ENCODE measurements at regions not wholly inside any gene's neighbourhood (a gene's known extent, or its start where the extent isn't known, plus 50 kb on each side); places are given as distances from the start of the nearest gene placed in this dataset.
"Not testable (repeated sequence)": the region's sequence is repeated elsewhere in the genome, so short reads cannot be mapped to it uniquely, and the experiment has no call there.

DNA sequence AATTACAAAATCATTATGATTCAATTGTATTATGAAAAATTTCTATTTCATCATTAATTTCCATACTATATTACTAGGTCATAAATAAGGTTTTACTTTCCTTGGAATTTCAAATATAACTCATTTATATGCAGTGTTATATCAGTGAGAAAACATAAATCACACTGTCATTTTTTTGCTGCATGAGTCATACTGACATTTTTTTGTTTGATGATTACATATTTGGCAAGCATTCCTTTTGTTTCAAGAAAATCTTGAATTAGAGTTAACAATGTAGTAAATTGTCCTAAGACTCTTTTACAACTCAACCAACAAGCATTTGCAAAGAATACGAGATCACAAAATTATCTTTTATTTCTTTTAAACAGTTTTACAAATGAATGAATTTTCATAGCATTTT, 298.4 kb upstream of the SEMA6A start:
- no peak for DNase-seq (ENCODE audit: low spot score)
- in situ Hi-C loops (cut with MboI; ENCODE audit: low sequenced_read_pairs, unreplicated experiment) = no loop called here
- TF ChIP-seq, protein P1, sequence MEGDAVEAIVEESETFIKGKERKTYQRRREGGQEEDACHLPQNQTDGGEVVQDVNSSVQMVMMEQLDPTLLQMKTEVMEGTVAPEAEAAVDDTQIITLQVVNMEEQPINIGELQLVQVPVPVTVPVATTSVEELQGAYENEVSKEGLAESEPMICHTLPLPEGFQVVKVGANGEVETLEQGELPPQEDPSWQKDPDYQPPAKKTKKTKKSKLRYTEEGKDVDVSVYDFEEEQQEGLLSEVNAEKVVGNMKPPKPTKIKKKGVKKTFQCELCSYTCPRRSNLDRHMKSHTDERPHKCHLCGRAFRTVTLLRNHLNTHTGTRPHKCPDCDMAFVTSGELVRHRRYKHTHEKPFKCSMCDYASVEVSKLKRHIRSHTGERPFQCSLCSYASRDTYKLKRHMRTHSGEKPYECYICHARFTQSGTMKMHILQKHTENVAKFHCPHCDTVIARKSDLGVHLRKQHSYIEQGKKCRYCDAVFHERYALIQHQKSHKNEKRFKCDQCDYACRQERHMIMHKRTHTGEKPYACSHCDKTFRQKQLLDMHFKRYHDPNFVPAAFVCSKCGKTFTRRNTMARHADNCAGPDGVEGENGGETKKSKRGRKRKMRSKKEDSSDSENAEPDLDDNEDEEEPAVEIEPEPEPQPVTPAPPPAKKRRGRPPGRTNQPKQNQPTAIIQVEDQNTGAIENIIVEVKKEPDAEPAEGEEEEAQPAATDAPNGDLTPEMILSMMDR (IDR thresholded peaks at IDR 0.05; ENCODE audit: borderline replicate concordance, control extremely low read depth, extremely low read depth, insufficient read depth, missing control alignments) = no peak

DNA sequence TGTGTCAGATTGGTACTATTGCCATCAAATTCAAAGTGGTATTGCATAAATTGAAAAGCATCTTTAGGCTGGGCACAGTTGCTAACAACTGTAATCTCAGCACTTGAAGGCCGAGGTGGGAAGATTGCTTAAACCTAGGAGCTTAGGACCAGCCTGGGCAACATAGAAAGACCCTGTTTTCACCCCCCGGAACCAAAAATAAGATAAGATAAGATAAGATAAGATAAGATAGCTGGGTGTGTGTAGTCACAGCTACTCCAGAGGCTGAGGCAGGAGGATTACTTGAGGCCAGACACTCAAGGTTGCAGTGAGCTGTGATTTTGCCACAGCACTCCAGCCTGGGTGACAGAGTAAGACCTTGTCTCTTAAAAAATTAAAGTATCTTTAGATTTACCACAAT, 297.9 kb upstream of the SEMA6A start:
- DNase-seq (ENCODE audit: low spot score) = no peak
- in situ Hi-C loops (cut with MboI; ENCODE audit: low sequenced_read_pairs, unreplicated experiment) = no loop called here
- TF ChIP-seq, protein P1 (IDR thresholded peaks at IDR 0.05; ENCODE audit: borderline replicate concordance, control extremely low read depth, extremely low read depth, insufficient read depth, missing control alignments) = no peak

DNA sequence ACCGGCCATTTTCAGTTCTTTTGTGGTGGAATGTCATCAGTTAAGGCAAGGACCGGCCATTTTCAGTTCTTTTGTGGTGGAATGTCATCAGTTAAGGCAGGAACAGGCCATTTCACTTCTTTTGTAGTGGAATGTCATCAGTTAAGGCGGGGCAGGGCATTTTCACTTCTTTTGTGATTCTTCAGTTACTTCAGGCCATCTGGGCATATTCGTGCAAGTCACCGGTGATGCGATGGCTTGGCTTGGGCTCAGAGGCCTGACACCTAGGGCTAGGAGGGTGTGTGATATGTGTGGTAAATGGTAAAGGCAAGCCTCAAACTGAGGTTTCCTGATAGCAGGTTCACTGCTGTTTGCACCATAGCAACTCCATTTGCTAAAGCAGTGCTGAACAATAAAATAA, 293.2 kb upstream of the SEMA6A start:
- DNase-seq (ENCODE audit: low spot score); in situ Hi-C loops (cut with MboI; ENCODE audit: low sequenced_read_pairs, unreplicated experiment): not testable (repeated sequence)

DNA sequence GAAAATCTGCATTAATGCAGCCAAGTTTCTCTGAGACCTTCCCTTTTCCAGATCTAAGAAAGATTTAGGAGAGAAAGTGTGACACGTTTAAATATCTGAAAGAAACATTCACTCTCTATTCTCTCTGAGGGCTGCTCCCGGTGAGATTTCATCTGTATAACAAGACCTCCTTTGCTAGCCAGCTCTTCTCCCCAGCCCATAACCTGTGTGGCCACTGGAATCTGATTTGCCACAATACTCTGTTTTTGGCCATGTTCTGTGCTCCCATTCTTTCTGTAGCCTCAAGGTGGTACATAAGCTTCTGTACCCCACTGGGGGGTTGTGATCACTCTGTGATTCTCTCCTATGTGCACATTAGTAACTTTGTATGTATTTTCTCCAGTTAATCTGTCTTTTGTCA, 291.0 kb upstream of the SEMA6A start:
- no peak for DNase-seq (ENCODE audit: low spot score)
- TF ChIP-seq, protein P1 (IDR thresholded peaks at IDR 0.05; ENCODE audit: borderline replicate concordance, control extremely low read depth, extremely low read depth, insufficient read depth, missing control alignments) = no peak
- in situ Hi-C loops (cut with MboI; ENCODE audit: low sequenced_read_pairs, unreplicated experiment) = no loop called here

DNA sequence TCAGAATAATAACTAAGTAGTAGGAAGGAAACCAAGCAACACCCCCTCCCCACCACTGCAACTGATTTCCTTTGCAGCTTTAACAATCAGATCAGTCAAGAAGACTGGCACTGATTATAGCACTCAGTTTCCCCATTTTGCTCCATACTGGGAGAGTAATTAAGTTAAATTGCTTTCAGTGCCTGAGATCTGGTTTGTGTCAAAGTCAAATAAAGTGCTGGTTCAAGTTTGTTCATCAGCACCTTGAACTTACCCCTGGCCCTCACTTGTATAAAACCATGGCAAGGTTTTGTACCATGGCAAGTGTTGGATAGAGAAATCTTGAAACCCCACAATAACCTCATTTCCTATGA, 290.2 kb upstream of the SEMA6A start:
- no peak for DNase-seq (ENCODE audit: low spot score)
- TF ChIP-seq, protein P1 (IDR thresholded peaks at IDR 0.05; ENCODE audit: borderline replicate concordance, control extremely low read depth, extremely low read depth, insufficient read depth, missing control alignments) = no peak
- in situ Hi-C loops (cut with MboI; ENCODE audit: low sequenced_read_pairs, unreplicated experiment) = no loop called here

DNA sequence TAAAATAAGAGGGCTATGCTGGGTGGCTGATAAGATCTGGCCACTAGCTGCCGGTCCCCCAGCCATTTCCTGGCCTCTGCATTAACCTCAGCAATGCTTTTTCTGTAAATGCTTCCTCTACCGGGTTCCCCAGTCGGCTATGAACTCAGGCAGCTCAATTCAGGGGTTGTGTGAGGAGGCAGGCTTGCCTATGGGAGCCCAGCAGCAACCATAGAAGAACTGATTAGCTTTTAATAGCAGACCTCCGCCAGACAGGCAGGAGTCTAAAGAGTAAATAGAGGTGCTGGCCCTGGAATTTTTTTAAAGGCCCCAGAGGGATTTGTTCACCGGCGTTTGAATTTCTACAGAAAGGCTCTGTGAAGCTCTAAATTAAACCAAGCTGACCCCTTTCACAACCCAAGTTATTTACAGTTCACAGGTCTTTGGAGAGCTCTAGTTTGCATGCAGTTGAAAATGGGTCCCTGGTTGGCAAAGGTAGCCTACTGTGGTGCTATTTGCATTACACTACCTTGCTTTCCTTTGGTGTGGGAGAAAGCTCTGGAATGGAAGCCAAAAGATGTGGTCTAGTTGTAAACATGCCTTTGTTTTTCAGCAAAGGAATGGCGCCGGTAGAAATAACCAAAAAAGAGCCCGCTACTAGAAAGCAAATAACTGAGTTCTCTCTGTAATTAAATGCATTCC, 289.7 kb upstream of the SEMA6A start:
- DNase-seq (ENCODE audit: low spot score) = no peak
- in situ Hi-C loops (cut with MboI; ENCODE audit: low sequenced_read_pairs, unreplicated experiment) = no loop called here
- TF ChIP-seq, protein P1 (IDR thresholded peaks at IDR 0.05; ENCODE audit: borderline replicate concordance, control extremely low read depth, extremely low read depth, insufficient read depth, missing control alignments) = no peak

DNA sequence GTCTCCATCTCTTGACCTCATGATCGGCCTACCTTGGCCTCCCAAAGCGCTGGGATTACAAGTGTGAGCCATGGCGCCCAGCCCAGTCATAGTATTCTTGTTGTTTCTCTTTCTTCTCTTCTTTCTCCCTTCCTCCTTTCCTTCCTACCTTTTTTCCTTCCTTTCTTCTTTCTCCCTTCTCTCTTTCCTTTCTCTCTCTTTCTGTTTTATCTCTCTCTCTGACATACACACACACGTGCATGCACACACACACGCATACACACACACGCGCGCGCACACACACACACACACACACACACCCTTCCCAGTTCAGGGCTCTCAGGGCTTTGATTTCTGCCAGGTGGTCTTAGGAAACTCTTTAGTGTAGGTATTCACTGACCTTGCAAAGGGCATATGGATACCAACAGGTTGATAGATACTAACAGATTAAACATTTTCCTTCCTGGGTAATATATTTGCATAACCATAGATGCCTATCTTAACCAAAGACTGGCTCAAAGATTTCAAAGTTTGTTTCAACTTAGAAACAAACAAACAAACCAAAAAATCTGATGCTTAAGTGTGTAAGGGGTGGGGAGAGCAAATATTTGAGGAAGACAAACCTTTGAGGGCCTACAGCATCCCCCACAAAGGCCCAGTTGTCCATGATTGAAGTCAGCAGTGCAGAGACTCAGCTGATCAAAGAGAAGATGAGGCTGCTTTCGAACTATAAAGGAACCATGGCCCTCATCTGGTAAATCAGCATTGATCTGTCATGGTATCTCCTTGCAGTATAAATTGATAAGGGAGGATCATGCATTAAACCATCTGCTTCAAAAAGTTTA, 288.2 kb upstream of the SEMA6A start:
- no peak for DNase-seq (ENCODE audit: low spot score)
- TF ChIP-seq, protein P1 (IDR thresholded peaks at IDR 0.05; ENCODE audit: borderline replicate concordance, control extremely low read depth, extremely low read depth, insufficient read depth, missing control alignments) = no peak
- in situ Hi-C loops (cut with MboI; ENCODE audit: low sequenced_read_pairs, unreplicated experiment) = no loop called here
